Muscle of leg (tissue), 3 donors: ENCODE measurements at regions not wholly inside any gene's neighbourhood (a gene's known extent, or its start where the extent isn't known, plus 50 kb on each side); places are given as distances from the start of the nearest gene placed in this dataset.

Experiments
- DNase-seq: peaks from one replicate; pipeline ENCODE4 v3.0.0; 2013
- H3K27ac ChIP-seq: one replicate; pipeline ENCODE4 v1.5.1; 2013; ENCODE audit warnings: mild to moderate bottlenecking, low read length, control low read depth
- H3K27me3 ChIP-seq: one replicate; pipeline ENCODE4 v1.6.1; 2013; ENCODE audit warnings: low read length; ENCODE audit not compliant: control insufficient read depth, insufficient read depth
- H3K36me3 ChIP-seq: one replicate; pipeline ENCODE4 v1.6.1; 2013; ENCODE audit warnings: low read length; ENCODE audit not compliant: control insufficient read depth, insufficient read depth
- H3K4me1 ChIP-seq: one replicate; pipeline ENCODE4 v1.6.1; 2013; ENCODE audit warnings: low read length; ENCODE audit not compliant: control insufficient read depth, insufficient read depth
- H3K4me3 ChIP-seq: one replicate; pipeline ENCODE4 v1.5.1; 2013; ENCODE audit warnings: low read length, control low read depth
- H3K9me3 ChIP-seq: replicated peaks from 2 replicates; pipeline ENCODE4 v1.6.1; 2013; ENCODE audit warnings: low read depth, low read length; ENCODE audit not compliant: control insufficient read depth
- WGBS: methylation state at CpG from one replicate; pipeline ENCODE4 v1.1.5; 2013; ENCODE audit warnings: missing lambda C conversion rate; ENCODE audit not compliant: insufficient coverage; 5-methylcytosine and 5-hydroxymethylcytosine counted together

- H3K27ac ChIP-seq = no peak overlapping the region
- H3K4me1 ChIP-seq = no peaks in the 10 kb centered on the region
- H3K27me3 ChIP-seq = no peaks in the 10 kb centered on the region
- no peaks in the 10 kb centered on the region for H3K36me3 ChIP-seq
- 86% methylated on average over 16 of the region's 24 CpGs for WGBS
- no peak for DNase-seq
- peaks cover 11% of the 10 kb centered on the region for H3K9me3 ChIP-seq
- H3K4me3 ChIP-seq = no peak overlapping the region
Observed at GRCh38 chr5:109250533-109251329, 159.0 kb downstream of the PJA2 start.

- no peaks in the 10 kb centered on the region for H3K36me3 ChIP-seq
Observed at GRCh38 chr5:109250080-109250479, 159.7 kb downstream of the PJA2 start.

GRCh38 chr5:109249126-109249525, 160.6 kb downstream of the PJA2 start:
- no peaks in the 10 kb centered on the region for H3K27me3 ChIP-seq
- no CpG with 5 or more reads among the region's 1 CpG for WGBS

More at GRCh38 chr5:109250080-109250479, 159.7 kb downstream of the PJA2 start:
- Histone ChIP-seq H3K4me1 (no peaks in the 10 kb centered on the region), H3K27me3 (no peaks in the 10 kb centered on the region), H3K9me3 (peaks cover 11% of the 10 kb centered on the region), H3K4me3 (no peak overlapping the region), H3K27ac (no peak overlapping the region)
- DNase-seq = no peak
- 96% methylated on average over 4 of the region's 4 CpGs for WGBS

GRCh38 chr5:109247986-109248385, 161.8 kb downstream of the PJA2 start:
- Histone ChIP-seq H3K36me3 (no peaks in the 10 kb centered on the region), H3K4me3 (no peak overlapping the region), H3K4me1 (no peaks in the 10 kb centered on the region), H3K9me3 (peaks cover 11% of the 10 kb centered on the region), H3K27me3 (no peaks in the 10 kb centered on the region), H3K27ac (no peak overlapping the region)
- peak; percentile 12 for DNase-seq

More at GRCh38 chr5:109249126-109249525, 160.6 kb downstream of the PJA2 start:
- H3K27ac ChIP-seq = no peak overlapping the region
- no peaks in the 10 kb centered on the region for H3K36me3 ChIP-seq
- no peak for DNase-seq
- peaks cover 11% of the 10 kb centered on the region for H3K9me3 ChIP-seq
- no peaks in the 10 kb centered on the region for H3K4me1 ChIP-seq
- H3K4me3 ChIP-seq = no peak overlapping the region

- Histone ChIP-seq H3K9me3 (peaks cover 11% of the 10 kb centered on the region), H3K27ac (no peak overlapping the region), H3K27me3 (no peaks in the 10 kb centered on the region), H3K4me3 (no peak overlapping the region), H3K36me3 (no peaks in the 10 kb centered on the region), H3K4me1 (no peaks in the 10 kb centered on the region)
- 81% methylated on average over 2 of the region's 7 CpGs for WGBS
- no peak for DNase-seq
Observed at GRCh38 chr5:109246841-109247592, 162.8 kb downstream of the PJA2 start.
